ENCODE measurements at regions not wholly inside any gene's neighbourhood (a gene's known extent, or its start where the extent isn't known, plus 50 kb on each side); places are given as distances from the start of the nearest gene placed in this dataset.
"Not testable (repeated sequence)": the region's sequence is repeated elsewhere in the genome, so short reads cannot be mapped to it uniquely, and the experiment has no call there.

GRCh38 chr7:9709216-9709615, 1264.5 kb upstream of the PHF14 start:
- no peak for DNase-seq (ENCODE audit: low spot score)

GRCh38 chr7:9711259-9711918, 1262.3 kb upstream of the PHF14 start:
- DNase-seq (ENCODE audit: low spot score): no peak

GRCh38 chr7:9718071-9718661, 1255.5 kb upstream of the PHF14 start:
- DNase-seq (ENCODE audit: low spot score): no peak

- peak; percentile 39 for DNase-seq (ENCODE audit: low spot score)
Measured at GRCh38 chr7:9719303-9719702, 1254.4 kb upstream of the PHF14 start.

GRCh38 chr7:9719721-9720120, 1254.0 kb upstream of the PHF14 start:
- no peak for DNase-seq (ENCODE audit: low spot score)

GRCh38 chr7:9725940-9726663, 1247.6 kb upstream of the PHF14 start:
- not testable (repeated sequence) for DNase-seq (ENCODE audit: low spot score)

GRCh38 chr7:9726811-9727210, 1246.9 kb upstream of the PHF14 start:
- DNase-seq (ENCODE audit: low spot score): not testable (repeated sequence)

- DNase-seq (ENCODE audit: low spot score): not testable (repeated sequence)
Measured at GRCh38 chr7:9727467-9727869, 1246.2 kb upstream of the PHF14 start.

- DNase-seq (ENCODE audit: low spot score): not testable (repeated sequence)
Measured at GRCh38 chr7:9728014-9728657, 1245.5 kb upstream of the PHF14 start.

GRCh38 chr7:9752033-9752432, 1221.6 kb upstream of the PHF14 start:
- DNase-seq (ENCODE audit: low spot score): no peak

- DNase-seq (ENCODE audit: low spot score): no peak
Measured at GRCh38 chr7:9761224-9761623, 1212.4 kb upstream of the PHF14 start.

GRCh38 chr7:9776900-9777299, 1196.8 kb upstream of the PHF14 start:
- no peak for DNase-seq (ENCODE audit: low spot score)

GRCh38 chr7:9778367-9778766, 1195.3 kb upstream of the PHF14 start:
- no peak for DNase-seq (ENCODE audit: low spot score)

- DNase-seq (ENCODE audit: low spot score): no peak
Measured at GRCh38 chr7:9781710-9782109, 1192.0 kb upstream of the PHF14 start.

GRCh38 chr7:9782275-9782674, 1191.4 kb upstream of the PHF14 start:
- no peak for DNase-seq (ENCODE audit: low spot score)

- DNase-seq (ENCODE audit: low spot score): no peak
Measured at GRCh38 chr7:9785211-9785610, 1188.5 kb upstream of the PHF14 start.

- DNase-seq (ENCODE audit: low spot score): no peak
Measured at GRCh38 chr7:9796241-9796640, 1177.4 kb upstream of the PHF14 start.

- DNase-seq (ENCODE audit: low spot score): no peak
Measured at GRCh38 chr7:9822458-9823290, 1151.0 kb upstream of the PHF14 start.

- no peak for DNase-seq (ENCODE audit: low spot score)
Measured at GRCh38 chr7:9835199-9835598, 1138.5 kb upstream of the PHF14 start.

- no peak for DNase-seq (ENCODE audit: low spot score)
Measured at GRCh38 chr7:9836671-9837070, 1137.0 kb upstream of the PHF14 start.

- DNase-seq (ENCODE audit: low spot score): no peak
Measured at GRCh38 chr7:9842301-9842700, 1131.4 kb upstream of the PHF14 start.

GRCh38 chr7:9846902-9847301, 1126.8 kb upstream of the PHF14 start:
- no peak for DNase-seq (ENCODE audit: low spot score)

Measured in RKO (cell line).